ENCODE measurements at regions not wholly inside any gene's neighbourhood (a gene's known extent, or its start where the extent isn't known, plus 50 kb on each side); places are given as distances from the start of the nearest gene placed in this dataset.

DNA sequence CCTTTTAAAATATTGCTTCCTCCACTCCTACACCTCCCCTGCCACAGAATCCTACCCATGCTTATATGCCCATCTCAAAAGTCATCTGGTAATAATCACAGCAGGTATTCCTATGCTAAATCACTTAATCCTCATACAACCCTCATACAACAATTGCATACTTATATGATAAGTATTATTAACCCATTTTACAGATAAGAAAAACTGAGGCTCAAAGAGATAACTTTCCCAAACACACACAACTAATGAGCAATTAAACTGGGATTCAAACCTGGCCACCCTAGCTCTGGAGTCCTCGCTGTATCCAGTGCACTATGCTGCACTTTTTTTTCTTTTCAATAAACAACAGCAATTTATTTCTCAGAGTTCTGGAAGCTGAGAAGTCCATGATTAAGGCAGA, 99.8 kb upstream of the TSPAN5 start:
- no peak for DNase-seq

DNA sequence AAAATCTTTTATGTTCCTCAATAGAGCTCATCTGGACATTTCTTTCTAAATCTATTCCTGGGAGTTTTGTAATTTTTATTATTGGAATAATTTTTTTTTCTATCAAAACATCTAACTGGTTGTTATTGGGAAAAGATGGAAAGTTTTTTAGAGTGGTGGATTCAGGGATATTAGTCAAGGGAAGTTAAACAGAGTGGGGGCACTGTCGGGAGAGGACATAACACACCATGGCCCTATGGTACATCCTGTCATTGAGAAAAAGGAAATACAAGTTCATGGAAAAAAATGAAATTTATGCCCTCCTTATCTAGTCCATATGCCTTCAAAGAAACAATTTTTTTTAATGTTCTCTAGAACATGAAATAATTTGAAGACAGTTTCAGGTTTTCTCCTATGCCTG, 96.3 kb upstream of the TSPAN5 start:
- DNase-seq, result no peak

DNA sequence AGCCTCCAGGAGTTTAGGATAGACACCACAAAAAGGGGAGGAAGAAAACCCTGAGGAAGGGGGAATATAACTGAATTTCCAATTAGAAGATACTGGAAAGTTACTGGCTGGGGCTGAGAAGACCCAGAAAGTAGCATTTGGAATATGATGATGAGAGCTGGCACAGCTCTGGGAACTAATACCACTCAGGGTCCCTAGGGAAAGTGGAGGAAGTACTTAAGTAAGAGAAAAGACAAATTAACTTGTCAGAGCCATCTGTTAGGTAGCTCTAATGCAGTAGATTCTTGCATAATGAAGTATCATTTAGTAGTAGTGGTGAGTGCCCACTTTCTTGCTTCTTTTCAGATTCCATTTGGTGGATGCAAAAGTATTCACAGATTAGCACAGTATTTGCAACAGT, 90.8 kb upstream of the TSPAN5 start:
- DNase-seq, result no peak

DNA sequence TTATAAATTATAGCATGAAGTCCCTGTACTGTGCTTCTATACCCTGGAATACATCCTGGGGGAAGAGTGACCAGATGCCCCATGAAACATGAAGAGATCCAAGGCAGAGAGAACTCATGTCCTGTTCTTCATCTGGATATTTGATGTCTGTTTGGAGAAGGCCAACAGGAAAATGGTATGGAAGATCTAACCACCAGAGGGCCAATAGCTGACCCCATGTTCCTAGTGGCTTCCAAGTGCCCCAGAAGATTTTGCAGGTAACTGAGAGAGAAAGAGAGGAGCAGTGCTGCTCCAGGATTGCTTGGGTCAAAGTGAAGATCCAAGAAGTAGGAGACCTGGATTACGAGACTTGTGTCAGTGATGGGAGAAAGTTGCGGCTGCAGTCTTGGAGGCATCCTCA, 90.2 kb upstream of the TSPAN5 start:
- DNase-seq, result peak; percentile 12

DNA sequence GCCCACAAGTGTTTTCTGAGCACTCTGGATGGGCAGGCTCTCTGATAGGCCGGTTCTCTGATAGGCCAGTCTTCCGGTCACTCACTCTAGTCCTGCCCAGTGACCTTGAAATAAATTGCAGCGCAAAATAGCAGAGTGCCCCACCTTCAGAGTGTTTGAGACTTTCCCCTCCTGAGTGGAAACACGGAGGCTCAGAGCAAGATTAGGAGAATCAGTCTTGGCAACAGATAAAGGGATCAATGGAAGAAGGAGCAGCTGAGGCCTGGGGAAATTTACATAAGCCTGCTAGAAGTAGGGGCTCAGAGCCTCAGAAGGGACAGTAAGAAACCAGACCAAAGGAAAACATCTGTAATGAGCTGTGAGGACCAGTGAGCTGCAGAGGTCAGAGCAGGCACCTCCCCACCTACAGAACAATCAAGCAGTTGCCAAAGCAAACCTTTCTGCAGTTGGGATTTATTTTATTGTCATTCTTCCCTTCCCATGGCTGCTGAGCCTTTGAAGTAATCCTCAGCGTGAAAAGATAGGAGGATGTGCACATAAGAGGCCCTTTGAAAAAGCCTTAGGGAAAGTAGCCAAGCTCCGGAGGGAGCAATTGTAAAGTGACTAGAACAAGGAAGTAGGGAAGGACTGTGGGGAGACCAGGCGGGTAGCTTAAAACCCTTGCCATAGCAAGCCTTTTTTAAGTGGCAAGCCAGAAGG, 89.1 kb upstream of the TSPAN5 start:
- DNase-seq, result peak; percentile 76

DNA sequence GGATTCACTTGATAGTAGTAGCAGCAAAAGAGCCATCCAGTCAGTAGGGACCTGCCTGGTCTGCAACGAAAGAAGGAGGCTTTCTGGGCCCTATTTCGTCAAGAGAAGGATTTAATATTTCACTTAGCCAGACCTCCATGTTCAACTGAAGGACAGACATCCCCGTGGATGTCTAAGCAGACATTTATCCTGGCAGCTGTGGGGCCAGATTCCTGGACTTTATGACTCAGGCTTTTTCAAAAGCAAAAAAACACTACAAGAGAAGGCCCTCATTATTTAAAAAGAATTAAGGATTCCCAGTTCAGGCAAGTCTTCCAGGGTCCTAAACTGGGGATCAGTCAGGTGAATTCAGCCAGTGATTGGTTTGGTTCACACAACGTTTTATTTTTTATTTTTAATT, 88.5 kb upstream of the TSPAN5 start:
- peak; percentile 70 for DNase-seq

DNA sequence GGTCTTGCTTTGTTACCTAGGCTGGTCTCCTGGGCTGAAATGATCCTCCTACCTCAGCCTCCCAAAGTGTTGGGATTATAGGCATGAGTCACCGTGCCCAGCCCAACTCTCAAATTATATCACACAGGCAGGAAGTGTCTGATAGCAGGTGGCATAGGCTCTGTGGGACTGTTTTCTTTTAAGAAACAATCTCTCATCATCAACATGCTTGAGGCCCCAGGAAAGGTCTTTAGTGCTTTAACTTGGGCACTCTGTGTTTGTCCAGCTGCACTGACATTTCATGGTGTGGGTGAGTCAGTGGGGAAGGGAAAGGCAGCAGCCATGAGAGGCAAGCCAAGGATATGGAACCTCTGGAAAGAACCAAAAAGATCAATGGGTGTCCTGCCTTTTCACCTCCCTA, 88.1 kb upstream of the TSPAN5 start:
- DNase-seq, result peak; percentile 82

DNA sequence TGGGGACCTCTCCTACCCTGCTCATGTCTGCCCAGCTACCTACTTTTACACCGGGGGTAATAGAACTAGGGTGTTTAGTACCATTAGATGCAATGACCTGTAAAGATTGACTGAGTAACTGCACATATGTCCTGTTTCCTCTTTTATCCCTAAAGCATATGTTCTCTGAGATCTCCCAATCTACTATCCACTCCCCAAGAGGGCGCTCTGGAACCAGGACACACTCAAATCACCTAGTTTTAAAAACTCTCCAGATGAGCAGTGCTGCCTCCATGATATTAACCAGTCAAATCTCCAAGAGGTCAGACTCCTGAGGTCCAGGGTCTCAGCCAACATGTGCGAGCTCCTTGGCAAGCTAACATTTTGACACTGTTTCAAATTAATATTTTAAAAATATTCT, 87.0 kb upstream of the TSPAN5 start:
- peak; percentile 65 for DNase-seq

DNA sequence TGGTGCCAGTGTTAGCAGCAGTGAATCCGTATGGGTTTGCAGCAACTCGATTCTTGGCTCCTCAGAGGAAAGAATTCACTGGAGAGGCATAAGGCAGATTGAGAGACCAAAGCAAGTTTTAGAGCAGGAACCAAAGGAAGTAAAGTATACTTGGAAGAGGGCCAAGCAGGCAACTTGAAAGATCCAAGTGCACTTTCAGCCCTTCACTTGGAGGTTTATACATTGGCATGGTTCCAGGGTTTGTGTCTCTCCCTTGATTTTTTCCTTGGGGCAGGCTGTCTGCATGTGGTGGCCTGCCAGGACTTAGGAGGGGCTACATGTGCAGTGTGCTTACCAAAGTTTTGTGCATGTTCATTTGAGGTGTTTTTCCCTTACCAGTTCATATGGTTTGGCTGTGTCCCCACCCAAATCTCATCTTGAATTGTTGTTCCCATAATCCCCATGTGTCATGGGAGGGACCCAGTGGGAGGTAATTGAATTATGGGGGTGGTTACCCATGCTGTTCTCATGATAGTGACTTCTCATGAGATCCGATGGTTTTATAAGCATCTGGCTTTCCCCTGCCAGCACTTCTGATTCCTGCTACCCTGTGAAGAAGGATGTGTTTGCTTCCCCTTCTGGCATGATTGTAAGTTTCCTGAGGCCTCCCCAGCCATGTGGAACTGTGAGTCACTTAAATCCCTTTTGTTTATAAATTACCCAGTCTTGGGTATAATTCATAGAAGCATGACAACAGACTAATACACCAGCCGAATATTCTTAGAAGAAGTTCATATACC, 86.2 kb upstream of the TSPAN5 start:
- peak; percentile 8 for DNase-seq

DNA sequence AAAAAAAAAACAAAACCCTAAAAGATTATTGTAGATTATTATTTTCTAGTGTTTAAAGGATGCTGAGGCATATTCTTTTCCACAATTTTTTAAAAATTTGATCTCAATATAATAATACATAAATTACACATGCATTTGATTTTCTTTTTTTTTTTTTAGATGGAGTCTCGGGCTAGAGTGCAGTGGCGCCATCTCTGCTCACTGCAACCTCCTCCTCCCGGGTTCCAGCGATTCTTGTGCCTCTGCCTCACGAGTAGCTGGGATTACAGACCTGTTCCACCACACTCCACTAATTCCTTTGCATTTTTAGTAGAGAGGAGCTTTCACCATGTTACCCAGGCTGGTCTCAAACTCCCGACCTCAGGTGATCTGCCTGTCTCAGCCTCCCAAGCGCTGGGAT, 83.5 kb upstream of the TSPAN5 start:
- DNase-seq, result no peak

DNA sequence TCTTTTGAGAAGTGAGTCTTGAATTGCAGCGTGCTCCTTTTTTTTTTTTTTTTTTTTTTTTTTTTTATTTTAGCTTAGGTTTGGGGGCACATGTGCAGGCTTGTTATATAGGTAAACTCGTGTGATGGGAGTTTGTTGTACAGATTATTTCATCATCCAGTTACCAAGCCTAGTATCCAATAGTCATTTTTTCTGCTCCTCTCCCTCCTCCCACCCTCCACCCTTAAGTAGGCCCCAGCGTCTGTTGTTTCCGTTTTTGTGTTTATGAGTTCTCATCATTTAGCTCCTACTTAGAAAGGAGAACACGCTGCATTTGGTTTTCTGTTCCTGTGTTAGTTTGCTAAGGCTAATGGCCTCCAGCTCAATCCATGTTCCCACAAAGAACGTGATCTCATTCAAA, 81.3 kb upstream of the TSPAN5 start:
- DNase-seq, result no peak

DNA sequence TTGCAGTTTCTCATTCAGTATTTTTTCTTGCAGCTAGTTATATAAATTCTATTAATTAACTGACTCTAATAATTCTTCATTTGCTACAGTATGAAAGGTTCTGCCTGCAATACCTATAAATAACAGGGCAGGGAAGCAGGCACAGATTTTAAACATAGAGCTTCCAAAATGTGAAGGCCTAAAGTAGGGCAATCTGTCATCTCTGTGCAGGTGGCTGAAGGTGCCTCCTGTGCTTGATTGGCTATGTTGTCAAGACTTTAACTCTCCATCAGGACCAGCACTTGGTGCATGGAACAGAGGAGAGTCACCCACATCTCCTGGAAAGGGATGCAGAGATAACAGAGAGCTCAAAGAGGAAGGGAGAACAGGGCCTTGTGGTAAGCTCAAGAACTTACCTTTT, 75.2 kb upstream of the TSPAN5 start:
- DNase-seq, result no peak

DNA sequence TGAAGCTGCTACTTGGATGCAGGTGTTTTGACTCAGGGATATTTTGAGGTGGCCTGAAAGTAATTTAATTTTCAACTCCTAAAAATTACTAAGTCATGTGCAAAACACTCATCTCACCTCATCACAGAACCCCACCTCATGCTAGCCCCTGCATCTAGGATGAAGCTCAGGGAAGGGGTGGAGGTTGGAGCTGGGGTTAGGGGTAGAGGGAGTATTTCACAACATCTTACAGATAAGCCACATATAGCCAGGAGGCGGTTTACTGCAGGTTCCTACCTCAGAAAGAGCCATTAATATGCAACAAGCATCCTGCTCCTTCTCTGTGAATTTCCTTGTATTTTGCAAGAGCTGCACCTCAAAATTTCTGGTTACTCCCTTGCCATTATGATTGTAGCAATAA, 70.5 kb upstream of the TSPAN5 start:
- DNase-seq, result no peak

DNA sequence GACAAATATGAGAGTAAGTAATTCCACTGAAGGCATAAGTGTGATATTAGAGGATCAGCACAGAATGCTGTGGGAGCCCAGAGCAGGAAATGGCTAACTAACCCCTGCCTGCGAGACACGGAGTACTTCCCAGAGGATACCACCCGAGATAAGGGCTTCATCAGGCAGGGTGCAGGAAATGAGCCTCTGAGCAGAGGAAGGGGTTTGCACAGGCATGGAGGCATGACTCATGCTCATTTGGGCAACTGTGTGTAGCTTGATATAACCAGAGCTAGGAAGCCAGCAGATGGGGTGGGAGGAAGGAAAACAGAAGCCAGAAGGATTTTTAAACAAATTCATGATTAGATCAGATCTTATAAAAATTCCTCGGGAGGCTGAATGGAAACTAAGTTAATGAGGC, 70.0 kb upstream of the TSPAN5 start:
- peak; percentile 33 for DNase-seq

DNA sequence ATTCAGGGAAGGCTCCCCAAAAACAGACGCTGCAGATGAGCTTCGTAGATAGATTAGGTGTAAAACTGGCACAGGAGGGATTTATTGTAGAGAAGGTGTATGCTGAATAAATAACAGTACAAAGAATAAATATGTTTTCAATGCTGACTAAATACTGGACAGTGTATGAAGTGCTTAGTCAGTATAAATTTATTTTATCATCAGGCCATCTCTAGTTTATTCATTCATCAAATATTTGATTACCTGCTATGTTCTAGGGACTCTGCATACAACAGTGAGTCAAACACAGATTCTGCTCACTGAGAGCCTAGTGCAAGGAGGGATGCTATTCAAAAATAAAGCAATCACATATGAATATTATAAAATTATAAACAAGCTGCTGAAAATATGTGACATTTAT, 63.6 kb upstream of the TSPAN5 start:
- peak; percentile 23 for DNase-seq

DNA sequence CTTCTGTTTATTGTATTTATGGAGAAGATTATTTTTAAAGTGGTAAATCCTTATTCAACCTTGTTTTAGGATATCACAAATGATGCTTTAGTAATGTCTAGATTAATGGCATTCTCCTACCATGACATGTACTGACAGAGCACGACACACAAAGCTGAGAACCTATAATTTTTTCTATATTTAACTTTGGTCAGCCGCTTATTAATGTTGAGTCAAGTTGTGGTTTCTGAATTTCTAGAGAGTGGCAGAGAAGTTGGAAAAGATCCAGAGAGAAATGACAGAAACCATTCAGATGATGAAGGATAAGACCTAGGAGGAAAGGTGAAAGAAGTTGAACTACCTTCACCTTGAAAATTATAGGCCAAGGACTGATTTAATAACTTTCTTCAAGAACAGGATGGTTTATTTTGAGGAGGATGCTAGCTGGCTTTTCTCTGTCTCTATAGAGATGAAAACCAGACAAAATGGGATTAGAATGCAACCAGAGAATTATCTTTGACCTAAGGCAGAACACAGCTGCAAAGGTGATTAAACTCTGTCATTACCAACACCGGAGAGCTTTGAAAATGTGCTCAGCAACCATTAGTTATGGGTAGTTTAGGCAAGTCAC, 62.6 kb upstream of the TSPAN5 start:
- no peak for DNase-seq

DNA sequence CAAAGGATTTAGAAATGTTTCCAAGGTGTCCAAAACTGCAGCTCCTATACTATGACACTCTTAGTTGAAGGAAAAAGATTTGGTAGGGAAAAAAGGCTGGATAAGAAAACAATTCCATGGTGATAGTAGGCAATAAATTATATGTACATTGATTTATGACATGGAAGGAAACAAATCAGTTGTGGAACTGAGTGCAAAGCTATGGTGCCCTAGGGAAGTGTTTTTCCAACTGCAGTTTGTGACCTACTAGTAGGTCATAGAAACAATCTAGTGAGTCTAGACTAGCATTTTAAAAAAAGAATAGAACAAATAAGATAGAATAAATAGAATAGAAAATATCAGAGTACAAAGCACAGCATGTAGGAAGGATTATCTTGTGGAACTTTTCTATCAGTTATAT, 58.4 kb upstream of the TSPAN5 start:
- no peak for DNase-seq

DNA sequence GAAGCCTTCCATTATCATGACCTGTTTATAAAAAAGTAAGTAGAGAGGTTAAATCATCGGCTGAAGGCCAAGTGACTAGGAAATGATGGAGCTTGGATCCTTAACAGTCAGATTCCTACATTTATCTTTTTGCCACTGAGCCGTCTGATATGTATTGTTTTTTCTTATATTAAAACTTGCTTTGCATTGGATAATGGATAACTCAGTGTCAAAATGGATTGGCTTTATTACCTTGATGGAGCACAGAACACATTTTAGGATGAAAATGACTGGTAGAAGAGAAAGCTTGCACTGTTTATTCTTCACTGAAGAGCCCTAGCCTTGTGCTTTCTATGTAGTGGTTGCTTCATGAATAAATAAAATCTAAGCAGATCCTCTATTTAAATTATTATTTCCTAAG, 54.2 kb upstream of the TSPAN5 start:
- DNase-seq, result no peak

DNA sequence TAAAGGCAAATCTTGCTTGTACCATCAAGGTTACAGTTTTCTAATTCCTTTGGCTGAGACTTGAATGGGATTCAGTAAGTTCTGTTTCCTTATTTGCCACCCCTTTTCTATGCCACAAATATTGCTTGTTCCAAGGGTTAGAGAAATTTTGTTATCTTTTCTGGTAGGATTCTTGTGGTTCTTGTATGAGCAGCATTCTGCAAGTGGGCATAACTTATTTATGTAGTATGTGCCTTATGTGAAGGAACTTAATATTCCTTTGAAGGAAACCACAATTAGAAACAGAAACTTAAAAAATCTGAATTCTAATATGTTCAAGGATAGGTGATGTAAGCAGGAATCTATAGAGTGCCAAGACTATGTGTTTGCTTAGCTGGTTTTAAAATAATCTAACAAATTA, 53.1 kb upstream of the TSPAN5 start:
- DNase-seq, result no peak

DNA sequence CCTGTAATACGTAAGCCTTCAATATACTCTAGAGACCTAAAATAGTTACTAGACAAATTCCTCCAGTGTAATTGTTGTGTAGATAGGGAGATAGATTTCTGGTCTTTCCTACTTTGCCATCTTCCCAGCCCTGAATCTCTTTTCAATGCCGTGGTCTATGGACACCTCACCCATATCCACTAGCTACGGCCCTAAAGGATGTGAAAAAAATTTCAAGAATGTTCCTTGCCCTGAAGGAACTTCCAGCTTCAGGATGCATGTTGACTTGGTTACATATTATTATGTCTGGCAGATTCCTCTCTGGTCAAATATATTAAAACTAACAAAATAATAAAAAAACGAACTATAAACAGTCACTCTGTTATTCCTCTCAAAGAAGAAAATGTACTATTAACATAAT, 52.4 kb upstream of the TSPAN5 start:
- DNase-seq, result no peak

All from DMS53 (cell line).